HG02610 (cell line): ENCODE measurements at regions not wholly inside any gene's neighbourhood (a gene's known extent, or its start where the extent isn't known, plus 50 kb on each side); places are given as distances from the start of the nearest gene placed in this dataset.
A peak's percentile ranks its signal among the peaks of the same experiment; 100 is the strongest.
"Not testable (repeated sequence)": the region's sequence is repeated elsewhere in the genome, so short reads cannot be mapped to it uniquely, and the experiment has no call there.

Source experiments
- ATAC-seq: cut with Tn5 transposase; IDR thresholded peaks from one replicate; pipeline ENCODE4 v1.9.1; 2021; ENCODE audit warnings: mild to moderate bottlenecking, moderate library complexity; ENCODE audit not compliant: unreplicated experiment

DNA sequence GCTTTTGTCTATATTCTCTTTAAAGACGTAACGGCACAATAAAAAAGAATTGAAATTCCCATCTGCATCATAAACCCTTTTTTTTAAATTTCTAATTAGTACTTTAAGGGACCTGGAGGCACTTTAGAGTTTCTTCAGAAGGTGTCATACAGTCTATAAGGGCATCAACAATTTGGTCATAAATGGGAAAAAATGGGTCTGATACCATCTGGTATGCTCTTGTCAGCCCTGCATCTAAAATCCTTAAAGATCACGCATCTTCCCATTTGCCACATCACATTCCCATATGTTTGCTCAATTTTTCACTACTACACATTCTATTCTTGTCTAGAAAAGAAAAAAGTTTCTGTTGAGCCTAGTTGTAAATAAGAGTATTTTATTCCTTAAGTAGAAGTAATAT is 53.8 kb downstream of the COX7C start:
- no peak for ATAC-seq

GRCh38 chr5:86674069-86674468 is 56.3 kb downstream of the COX7C start:
- no peak for ATAC-seq

DNA sequence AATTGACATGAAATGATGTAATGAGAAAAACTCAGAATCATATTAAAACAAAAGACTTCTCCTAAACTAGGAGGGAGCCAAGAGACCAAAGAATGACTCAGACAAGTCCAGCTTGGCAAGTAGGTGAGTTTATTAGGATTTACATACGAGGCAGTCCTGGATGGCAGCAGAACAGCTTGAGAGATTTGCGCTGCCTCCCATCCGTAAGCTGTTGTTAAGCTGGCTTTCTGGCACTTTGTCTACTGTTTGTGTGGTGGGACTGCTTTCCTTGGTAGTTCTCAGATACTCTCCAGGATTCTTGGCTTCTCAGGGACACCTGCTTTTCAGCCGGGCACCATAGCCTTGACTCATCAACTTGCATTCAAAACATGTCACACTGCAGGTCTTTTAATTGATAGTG is 57.6 kb downstream of the COX7C start:
- no peak for ATAC-seq

- peak; percentile 58 for ATAC-seq
Observed at GRCh38 chr5:86679529-86679928, 61.8 kb downstream of the COX7C start.

GRCh38 chr5:86679949-86680348 is 62.2 kb downstream of the COX7C start:
- no peak for ATAC-seq

GRCh38 chr5:86684222-86684621 is 66.5 kb downstream of the COX7C start:
- ATAC-seq, result no peak

- no peak for ATAC-seq
Observed at GRCh38 chr5:86686046-86686445, 68.3 kb downstream of the COX7C start.

- no peak for ATAC-seq
Observed at GRCh38 chr5:86688406-86688805, 70.7 kb downstream of the COX7C start.

GRCh38 chr5:86689103-86689729 is 71.5 kb downstream of the COX7C start:
- no peak for ATAC-seq

- no peak for ATAC-seq
Observed at GRCh38 chr5:86709157-86709881, 91.6 kb downstream of the COX7C start.

- ATAC-seq, result no peak
Observed at GRCh38 chr5:86716121-86716520, 98.4 kb downstream of the COX7C start.

- ATAC-seq, result not testable (repeated sequence)
Observed at GRCh38 chr5:86731319-86732117, 113.8 kb downstream of the COX7C start.

GRCh38 chr5:86735370-86735769 is 117.6 kb downstream of the COX7C start:
- no peak for ATAC-seq

- no peak for ATAC-seq
Observed at GRCh38 chr5:86737579-86737978, 119.8 kb downstream of the COX7C start.

DNA sequence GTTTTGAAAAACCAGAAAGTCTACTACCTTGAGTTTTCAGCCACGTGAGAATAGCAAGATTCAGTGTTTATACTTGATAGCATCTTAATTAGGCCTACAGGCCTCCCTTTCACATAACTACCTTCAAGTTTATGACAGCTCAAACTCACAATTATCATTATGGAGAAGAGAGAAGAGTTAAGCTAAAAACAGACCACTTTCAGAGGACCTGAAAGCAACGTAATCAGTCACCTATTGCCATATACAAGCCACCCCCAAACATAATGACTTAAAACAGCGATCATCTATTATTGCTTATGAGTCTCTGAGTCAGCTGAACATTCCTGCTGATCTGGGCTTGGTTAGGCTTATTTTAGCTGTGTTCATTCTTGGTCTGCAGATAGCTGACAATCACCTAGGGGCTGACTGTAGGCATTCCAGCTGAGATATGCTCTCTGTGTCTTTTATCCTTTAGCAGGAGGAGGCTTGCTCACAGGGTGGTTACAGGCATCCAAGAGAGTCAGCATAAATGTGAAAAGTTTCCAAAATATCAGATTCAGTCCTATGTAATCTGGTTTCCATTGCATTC is 130.9 kb downstream of the COX7C start:
- no peak for ATAC-seq

- ATAC-seq, result no peak
Observed at GRCh38 chr5:86749841-86750240, 132.1 kb downstream of the COX7C start.

GRCh38 chr5:86756839-86757238 is 139.1 kb downstream of the COX7C start:
- no peak for ATAC-seq

GRCh38 chr5:86757824-86758223 is 140.1 kb downstream of the COX7C start:
- no peak for ATAC-seq

DNA sequence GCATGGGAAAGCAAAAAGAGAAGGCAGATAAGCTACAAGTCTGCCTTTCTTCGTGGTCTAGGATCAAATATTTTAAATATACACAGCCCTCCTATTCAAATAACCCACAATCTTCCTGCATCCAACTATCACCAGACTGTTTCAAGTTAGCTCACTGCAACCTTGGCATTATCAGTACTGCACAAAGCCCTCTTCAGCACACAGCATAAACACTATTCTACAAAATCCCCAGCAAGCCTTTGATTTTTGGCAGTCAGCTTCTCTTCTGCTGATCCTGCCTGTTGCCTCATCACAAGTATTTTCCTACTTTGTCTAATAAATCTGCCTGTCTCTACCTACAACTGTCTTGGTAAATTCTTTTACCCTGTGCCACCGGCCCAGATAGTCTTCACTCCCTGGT is 142.9 kb downstream of the COX7C start:
- ATAC-seq, result no peak

GRCh38 chr5:86763929-86764328 is 146.2 kb downstream of the COX7C start:
- no peak for ATAC-seq

GRCh38 chr5:86765778-86766502 is 148.2 kb downstream of the COX7C start:
- ATAC-seq, result no peak
